HG02798 (cell line): ENCODE measurements at regions not wholly inside any gene's neighbourhood (a gene's known extent, or its start where the extent isn't known, plus 50 kb on each side); places are given as distances from the start of the nearest gene placed in this dataset.
"Not testable (repeated sequence)": the region's sequence is repeated elsewhere in the genome, so short reads cannot be mapped to it uniquely, and the experiment has no call there.

Experiments used
- ATAC-seq: cut with Tn5 transposase; IDR thresholded peaks from one replicate; pipeline ENCODE4 v1.9.1; 2021; ENCODE audit warnings: mild to moderate bottlenecking; ENCODE audit not compliant: unreplicated experiment, poor library complexity

DNA sequence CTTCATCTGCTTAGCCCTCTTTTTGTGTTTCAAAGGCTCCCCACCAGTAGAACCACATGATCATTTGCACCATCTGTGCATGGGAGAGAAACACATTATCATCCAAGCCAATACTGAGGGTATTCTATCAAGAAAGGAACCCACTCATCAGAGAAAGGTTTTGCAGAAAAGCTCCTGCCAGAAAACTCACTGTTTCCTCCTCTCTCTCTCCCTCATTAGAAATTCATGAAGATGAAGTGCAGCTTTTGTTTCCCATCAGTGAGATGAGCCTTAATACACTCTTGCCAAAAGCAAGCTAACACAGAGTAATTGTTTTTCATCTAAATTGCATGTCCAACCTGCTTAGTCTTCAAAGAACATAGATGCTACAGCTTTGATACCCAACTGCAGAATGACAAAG is 142.4 kb upstream of the GRAMD2B start:
- no peak for ATAC-seq

DNA sequence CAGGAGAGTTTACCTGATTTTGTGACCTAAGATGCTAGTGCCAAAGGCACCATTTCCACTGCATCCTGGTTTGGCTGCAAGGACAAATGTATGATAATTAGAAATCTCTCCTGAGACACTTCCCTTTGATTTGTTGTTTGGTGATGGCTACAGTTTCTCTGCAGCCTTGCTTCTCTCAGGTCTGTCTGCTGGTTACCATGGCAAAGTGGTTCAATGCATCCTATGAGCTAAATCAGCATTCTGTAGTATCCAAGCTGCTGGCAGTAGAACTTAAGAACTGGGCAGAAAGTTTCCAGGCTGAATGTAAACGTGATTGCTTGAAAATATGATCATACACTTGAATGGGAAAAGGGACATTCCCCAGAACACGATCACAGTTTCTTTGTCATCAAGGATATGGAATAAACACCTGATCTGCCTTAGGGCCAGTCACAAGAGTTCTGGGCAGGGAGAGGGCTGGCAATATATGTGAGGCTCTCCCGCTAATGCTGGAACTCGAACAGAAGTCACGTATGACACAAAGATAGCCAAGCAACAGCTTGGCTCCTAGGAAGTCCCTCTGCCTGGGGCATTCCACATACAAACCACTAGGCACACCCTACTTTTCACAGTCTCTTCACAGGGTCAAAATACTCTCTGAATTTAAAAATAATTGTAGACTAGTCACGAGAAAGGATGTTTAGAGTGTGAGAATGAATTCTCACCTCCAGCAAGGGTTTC is 138.1 kb upstream of the GRAMD2B start:
- ATAC-seq: no peak

DNA sequence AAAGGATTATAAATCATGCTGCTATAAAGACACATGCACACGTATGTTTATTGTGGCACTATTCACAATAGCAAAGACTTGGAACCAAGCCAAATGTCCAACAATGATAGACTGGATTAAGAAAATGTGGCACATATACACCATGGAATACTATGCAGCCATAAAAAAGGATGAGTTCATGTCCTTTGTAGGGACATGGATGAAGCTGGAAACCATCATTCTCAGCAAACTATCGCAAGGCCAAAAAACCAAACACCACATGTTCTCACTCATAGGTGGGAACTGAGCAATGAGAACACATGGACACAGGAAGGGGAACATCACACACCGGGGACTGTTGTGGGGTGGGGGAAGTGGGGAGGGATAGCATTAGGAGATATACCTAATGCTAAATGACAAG is 127.1 kb upstream of the GRAMD2B start:
- ATAC-seq: not testable (repeated sequence)

DNA sequence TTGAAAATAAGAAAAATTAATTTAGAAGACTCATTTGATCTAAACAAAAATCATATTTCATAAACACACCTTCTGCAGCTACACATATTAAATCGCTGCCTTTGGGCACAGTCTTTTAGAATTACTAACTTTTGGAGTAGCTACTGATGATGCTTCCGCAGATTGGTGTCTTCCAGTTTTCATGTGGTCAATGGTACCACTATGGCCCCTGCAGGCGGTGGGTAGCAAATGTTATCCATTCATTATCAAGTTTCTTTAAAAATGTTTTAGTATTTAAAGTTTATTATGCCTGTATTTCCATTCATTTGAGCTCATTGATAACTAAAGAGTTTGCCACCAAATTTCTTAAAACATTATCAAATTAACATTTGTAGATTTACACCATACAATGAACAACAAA is 122.9 kb upstream of the GRAMD2B start:
- no peak for ATAC-seq

DNA sequence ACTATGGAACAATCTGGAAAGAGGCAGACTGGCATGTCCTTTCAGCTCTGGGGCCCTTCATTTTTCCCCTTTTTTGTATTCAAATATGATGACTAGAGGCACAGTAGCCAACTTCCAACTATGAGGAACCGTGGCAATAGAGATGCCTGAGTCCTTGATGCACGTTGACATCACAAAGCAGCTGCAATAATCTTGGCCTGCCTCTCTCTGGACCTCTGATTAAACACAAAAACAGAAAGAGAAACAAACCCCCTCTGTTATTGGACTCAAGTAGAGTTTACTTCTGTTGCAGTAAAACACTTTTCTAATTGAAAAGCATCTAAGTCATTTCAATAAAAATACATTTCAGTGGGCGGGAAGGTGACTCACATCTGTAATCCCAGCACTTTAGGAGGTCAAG is 122.2 kb upstream of the GRAMD2B start:
- ATAC-seq: no peak

DNA sequence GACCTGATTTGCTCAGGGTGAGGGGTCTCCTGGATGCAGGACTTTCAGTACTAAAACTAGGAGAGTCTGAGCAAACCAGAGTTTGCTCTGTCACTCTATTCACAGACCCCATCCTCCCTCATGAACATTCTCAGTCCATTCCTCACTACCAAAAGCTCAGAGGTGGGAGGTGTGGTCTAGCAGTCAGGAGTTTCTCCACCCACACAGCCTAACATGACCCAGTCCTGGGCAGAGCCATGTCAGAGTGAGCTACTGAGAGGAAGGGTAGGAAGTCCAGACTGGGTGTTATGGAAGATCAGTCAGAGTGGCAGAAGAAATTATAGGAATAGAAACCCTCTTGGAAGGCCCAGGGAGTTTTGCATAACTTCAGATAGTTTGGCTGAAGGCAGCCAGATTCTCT is 113.3 kb upstream of the GRAMD2B start:
- no peak for ATAC-seq

DNA sequence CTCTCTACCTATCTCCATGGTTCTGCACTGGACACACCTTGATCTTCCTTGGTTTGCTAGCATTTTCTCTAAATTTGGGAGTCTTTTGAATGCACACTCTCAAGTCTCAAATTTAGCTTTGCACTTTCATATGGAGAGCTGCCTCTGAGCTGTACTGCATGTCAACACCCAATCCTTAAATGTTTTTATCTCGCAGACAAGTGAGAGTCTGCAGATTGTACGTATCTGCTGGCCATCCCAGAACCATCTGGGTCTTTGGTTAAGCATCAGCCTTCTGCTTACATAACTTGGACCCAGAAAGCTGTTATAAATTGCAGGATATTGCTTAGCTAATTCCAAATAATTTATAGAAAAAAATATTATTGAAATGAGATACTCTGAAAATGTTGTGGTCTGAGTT is 111.4 kb upstream of the GRAMD2B start:
- ATAC-seq: no peak

DNA sequence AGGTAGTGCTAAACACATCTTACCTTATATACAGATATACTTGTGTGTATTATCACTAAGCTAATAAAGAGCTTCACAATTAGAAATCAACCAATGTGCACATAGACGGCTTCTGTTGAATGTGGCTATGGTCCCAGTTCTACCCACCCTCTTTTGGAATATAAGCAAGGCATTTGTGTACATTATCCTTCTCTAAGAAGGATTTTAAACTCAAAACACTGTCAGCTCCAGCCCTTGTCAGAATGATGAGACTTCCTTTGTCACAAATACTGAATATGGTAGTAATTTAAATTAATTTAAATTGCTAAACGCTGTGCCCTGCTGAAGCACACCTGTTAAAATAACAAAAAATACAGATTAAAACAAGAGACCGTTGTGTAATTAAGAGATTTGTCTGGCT is 107.9 kb upstream of the GRAMD2B start:
- no peak for ATAC-seq

DNA sequence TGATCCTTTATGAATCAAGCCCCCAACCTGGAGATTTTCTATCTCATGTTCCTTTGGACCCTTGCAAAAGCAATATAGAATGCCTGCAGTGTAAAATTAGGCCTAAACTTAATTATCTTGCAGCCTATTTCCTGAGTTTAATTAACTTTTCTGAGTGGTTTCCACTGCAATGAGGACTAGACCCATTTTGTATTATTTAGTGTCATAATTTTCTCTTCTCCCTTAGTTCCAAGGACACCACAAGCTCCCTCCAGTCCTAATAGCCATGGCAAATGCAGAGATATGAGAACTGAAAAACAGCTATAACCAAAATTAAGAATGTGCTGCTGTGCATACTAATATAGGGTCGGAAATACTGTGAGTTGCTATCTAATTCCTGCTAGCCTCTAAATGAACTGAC is 90.9 kb upstream of the GRAMD2B start:
- no peak for ATAC-seq

DNA sequence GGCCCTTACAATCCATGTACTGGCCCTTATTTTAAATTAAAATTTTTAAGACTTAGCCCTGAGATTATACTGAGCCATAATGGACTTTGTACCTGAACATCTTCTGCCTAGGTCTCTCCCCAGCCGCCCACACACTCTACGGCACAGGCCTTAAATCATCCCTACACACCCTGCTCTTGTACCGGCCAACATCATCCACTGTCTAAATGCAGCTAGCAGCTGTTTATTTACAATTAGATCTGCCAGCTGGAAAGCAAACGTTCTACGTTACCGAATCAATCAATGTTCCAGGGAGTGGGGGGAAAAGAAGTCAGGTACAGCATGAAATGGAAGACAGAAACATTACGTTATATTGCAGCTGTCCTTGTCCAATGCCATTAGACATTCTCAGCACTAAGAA is 88.4 kb upstream of the GRAMD2B start:
- no peak for ATAC-seq

DNA sequence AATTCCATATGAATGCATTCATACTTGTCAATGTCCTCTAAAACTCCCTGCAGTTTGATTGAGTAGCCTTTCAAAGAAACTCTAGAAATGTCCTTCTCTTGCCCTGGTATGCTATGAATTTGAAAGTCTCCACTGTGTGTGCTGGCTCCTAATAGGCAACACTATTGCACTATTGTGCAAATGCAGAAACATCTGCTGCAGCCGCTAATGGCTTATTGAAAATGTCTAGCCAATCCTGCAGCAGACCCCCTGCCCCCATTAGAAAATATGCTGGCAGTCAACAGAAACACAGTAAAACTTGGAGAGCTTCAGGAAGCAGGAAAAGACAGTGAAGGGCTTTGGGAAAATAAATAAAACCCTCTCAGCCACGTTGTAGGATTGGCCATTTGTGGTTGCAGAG is 87.3 kb upstream of the GRAMD2B start:
- no peak for ATAC-seq

DNA sequence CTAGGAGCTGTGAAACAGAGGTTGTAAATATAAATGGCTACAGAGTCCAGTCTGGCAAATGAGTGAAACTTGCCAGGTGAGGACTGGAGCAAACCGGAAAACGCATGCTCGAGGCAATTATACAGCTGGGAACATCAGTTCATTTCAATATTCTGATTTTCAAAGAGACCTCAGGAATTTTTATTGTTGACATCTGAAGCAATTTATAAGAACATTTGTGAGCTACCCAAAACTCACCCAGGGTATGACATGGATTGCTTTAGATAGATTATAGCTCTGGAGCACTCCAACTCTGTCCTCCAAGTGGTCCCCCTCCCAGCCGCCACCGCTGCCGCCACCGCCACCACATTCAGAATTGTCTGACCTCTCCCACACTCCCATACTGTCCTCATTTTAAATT is 84.6 kb upstream of the GRAMD2B start:
- no peak for ATAC-seq

DNA sequence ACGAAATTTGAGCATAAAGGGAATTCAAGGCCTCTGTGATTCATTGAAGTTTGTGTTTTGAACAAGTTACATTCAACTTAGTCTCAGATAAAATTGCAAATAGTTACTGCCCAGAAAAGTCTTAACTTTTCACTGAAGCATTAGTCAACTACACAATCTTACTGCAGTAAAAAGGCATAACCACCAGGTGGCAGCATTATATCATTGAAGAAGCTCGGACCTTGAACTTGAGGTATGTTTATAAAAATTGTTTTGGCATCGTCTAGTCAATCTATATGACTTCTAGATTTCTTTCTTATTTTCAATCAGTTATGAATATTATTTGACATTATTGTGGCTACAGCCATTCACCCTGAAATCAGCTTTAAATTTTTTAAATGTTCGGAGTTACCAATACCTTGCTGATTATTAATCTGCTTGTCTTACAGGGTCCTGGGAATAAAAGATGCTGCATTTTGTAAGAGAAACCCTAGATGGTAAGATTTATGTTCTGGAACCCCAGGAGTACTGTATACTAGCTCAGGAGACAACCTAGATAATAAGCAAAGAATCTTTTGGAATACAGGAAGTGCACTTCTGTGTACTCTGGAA is 83.9 kb upstream of the GRAMD2B start:
- peak; percentile 65 for ATAC-seq

DNA sequence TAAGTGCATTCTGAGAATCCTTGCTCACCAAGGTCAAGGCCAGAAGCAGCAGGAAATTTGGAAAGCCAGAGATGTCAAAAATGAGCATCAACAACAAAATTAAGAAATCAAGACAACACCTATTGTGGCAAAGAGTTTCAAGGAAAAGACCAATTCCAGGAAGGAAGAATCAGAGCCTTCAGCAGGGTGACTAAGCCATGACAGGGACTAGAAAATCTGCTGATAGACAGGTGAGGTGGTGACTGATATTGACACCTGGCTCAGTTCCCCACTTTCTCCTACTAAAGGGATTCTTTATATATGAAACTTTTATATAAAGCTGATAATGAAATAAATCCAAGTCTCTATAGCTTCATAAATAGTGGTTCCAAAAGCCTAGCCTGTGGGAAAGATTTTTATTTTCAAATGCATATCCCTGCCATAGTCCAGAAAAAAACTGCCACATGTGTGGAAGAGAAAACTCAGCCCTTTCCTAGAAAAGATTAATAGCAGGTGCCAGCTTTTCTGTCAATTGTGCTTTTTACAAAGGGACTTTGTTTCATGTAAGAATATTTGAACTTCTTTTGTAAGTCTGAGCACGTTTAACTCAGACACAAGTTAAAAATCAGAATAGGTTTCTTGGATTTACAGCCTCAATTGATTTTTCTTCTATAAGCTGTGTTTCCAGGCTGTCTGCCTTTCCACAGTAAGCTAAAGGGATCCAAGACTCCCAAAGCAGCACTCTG is 81.1 kb upstream of the GRAMD2B start:
- ATAC-seq: no peak

DNA sequence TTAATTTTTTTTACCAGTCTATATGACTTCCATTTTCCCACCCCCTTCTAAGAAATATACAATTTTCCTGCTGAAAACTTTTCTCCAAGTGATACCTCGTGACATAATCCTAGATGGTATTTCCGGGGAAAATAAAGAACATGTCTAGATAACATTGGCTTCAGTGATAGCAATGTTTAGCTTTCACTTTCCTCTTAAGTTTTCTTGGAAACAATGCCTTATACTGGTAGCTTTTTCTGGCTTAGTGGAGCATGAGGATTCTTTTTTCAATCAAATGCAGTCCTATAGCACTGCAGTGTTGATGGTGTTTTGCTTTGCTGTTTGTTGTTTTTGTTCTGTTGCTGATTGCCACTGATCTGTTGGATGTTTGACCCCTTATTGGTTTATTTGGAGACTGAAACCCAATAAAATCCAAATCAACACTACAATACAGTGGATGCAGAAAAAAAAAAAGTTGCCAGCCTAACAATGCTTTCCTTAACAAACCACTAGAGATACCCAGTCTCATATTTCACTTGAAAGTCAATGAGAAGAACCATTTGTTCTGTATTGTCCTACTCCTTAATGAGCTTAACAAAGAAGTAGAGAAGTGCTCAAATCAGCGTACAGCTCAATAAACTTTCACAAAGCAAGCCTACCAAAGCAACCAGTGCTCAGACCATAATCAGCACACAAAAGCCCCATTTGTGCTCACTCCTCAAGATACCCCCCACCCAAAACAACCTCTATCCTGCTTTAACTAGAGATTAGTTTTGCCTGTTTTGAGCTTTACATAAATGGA is 74.2 kb upstream of the GRAMD2B start:
- ATAC-seq: no peak

DNA sequence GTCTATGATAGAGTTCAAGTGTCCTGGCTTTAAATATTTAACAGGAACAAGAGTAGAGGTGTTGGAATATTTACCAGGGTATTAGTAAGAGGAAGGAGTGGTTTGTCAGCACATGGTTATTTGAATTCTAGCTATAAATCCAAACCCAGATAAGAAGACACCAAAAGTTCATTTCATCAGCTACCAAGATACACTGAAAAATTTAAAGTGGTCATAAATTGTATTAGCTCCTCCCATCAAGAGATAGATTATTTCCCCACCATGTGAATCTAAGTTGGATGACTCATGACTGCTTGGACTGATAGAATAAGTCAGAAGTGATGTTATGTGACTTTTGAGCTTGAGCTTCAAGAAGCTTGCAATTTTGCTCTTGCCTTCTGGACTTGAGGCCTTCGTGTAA is 72.1 kb upstream of the GRAMD2B start:
- no peak for ATAC-seq

DNA sequence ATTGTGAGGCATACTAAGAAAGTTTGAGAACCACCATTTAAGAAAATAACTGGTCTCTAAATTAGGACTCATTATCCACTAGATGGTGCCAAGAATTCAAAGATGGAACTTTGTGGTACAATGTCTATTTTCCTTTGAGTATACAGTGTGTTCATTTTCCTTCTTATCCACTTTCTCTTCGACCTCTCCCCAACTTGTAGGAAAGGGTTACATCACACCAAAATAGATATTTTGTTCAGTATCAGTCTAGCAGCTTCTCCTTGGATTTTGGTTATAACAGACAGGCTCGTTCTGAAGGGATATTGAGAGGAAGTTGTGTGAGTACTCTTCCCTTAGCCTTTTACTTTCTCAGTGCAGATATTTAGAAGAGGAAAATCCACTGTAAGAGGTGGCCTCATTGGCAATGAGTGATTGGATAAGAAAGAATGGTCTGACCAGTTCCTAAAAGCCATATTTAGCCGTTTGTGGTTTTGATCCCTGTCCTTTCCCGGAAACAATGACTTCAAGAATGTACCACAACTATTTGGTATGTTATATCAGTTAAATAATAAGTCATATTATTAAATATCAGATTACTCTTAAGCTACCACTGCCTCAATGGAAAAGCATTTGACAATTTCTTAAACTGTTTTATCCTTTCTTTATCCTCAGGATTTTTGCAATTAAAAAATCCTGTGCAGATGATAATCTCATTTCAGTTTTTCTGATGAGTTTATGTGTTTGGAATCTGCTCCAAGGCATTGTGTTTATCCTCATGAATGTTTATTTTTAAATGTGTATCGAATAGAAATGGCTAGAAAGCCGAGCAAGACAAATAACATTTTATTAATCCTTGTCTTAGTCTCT is 69.0 kb upstream of the GRAMD2B start:
- no peak for ATAC-seq

DNA sequence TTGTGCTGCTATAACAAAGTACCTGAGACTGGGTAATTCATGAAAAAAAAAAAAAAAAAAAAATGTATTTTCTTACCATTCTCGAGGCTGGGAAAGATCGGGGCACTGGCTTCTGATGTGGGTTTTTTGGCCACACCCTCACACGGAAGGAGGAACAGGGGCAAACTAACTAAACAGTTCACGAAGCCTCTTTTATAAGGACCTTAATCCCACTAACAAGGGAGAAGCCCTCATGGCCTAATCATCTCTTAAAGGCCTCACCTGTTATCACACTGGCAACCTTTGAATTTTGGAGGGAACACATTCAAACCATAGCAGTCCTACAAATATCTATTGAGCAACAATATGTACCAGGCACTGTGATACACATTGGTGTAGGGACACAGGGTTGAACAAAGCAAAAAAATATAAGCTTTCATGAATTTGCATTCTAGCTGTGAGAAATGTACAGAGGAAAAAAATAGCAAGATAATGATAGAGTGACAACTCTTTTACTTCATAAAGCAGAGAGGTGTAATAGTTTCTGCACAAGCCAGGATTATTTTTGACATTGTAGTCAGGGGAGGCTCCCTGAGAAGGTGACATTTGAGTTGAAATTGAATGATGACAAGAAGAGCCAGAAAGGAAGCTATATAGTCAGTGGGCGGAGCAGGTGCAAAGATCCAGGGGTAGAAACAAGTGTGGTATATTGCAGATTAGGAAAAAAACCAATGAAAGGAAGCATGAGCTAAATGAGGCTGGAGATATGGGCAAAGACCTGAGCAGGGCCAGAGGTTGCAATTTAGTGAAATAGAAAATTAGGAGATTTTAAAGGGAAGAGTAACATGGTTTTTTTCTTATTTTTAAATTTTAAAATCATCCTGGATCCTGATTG is 68.1 kb upstream of the GRAMD2B start:
- ATAC-seq: no peak

DNA sequence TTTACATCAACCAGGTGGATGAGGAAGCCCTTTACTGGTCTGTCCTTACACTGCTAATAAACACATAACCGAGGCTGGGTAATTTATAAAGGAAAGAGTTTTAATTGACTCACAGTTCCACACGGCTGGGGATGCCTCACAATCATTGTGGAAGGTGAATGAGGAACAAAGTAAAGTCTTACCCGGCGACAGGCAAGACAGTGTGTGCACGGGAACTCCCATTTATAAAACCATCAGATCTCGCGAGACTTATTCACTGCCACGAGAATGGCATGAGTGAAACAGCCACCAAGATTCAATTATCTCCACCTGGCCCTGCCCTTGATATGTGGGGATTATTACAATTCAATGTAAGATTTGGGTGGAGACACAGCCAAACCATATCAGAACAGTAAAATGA is 67.3 kb upstream of the GRAMD2B start:
- no peak for ATAC-seq
